PC-9 (cell line): ENCODE measurements at regions not wholly inside any gene's neighbourhood (a gene's known extent, or its start where the extent isn't known, plus 50 kb on each side); places are given as distances from the start of the nearest gene placed in this dataset.

Experiments used
- EZH2 ChIP-seq: fragments of 200-600 bp; sonication (generic); IDR thresholded peaks from 2 replicates; pipeline ENCODE4 v1.8.0; 2017; ENCODE audit warnings: antibody characterized with exemption, low read depth
- TF ChIP-seq, protein P1 (sequence below): fragments of 200-600 bp; sonication (generic); conservative IDR thresholded peaks from 2 replicates; pipeline ENCODE4 v1.6.1; 2017; ENCODE audit warnings: mixed run types, antibody characterized with exemption, mild to moderate bottlenecking, moderate library complexity

DNA sequence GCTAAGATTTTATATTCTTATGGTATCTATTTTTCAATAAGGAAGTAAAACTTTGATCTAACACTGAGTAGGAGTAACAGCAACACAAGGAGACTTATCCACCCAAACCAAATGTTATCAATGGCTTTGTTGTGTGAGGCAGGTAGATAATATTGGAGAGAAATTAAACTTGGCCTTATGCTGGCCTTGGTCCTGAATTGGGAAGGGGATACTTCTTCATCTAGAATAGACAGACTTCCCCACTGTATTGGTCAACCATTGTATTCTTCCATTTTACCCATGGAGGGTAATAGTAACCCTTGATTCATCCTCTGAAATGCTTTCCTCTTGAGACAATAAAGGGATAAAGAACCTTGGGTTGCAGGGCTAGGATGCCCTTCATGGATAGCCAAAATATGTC, 76.3 kb upstream of the ANKFN1 start:
- TF ChIP-seq, protein P1, sequence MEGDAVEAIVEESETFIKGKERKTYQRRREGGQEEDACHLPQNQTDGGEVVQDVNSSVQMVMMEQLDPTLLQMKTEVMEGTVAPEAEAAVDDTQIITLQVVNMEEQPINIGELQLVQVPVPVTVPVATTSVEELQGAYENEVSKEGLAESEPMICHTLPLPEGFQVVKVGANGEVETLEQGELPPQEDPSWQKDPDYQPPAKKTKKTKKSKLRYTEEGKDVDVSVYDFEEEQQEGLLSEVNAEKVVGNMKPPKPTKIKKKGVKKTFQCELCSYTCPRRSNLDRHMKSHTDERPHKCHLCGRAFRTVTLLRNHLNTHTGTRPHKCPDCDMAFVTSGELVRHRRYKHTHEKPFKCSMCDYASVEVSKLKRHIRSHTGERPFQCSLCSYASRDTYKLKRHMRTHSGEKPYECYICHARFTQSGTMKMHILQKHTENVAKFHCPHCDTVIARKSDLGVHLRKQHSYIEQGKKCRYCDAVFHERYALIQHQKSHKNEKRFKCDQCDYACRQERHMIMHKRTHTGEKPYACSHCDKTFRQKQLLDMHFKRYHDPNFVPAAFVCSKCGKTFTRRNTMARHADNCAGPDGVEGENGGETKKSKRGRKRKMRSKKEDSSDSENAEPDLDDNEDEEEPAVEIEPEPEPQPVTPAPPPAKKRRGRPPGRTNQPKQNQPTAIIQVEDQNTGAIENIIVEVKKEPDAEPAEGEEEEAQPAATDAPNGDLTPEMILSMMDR = no peak
- TF ChIP-seq EZH2 = no peak
